CD8-positive, alpha-beta memory T cell (primary cell): ENCODE measurements at regions not wholly inside any gene's neighbourhood (a gene's known extent, or its start where the extent isn't known, plus 50 kb on each side); places are given as distances from the start of the nearest gene placed in this dataset.
"Not testable (repeated sequence)": the region's sequence is repeated elsewhere in the genome, so short reads cannot be mapped to it uniquely, and the experiment has no call there.

Experiments used
- CTCF ChIA-PET: fragments of 350-600 bp; sonication (Branson Sonifier 250); formaldehyde crosslinking; loops from one replicate; lab custom pipeline; 2021; ENCODE audit warnings: antibody characterized with exemption; lab: Charles Lee
- POLR2A ChIA-PET: fragments of 350-600 bp; sonication (Branson Sonifier 250); formaldehyde crosslinking; loops from one replicate; lab custom pipeline; 2021; ENCODE audit warnings: antibody characterized with exemption; lab: Charles Lee
- DNase-seq, 5 donors: peaks; one replicate each; pipeline versions ENCODE4 v3.0.0 to v3.0.0-alpha.2; 2020 to 2022; ENCODE audit warnings: mixed read lengths in 1 of 5
- H3K27ac ChIP-seq: one replicate; pipeline ENCODE4 v1.7.0; 2013; ENCODE audit warnings: low read depth, mild to moderate bottlenecking, low read length, moderate library complexity
- H3K27me3 ChIP-seq: 2 replicates; pipeline ENCODE4 v1.7.0; 2013; ENCODE audit warnings: low read length, mild to moderate bottlenecking; ENCODE audit not compliant: insufficient read depth, poor library complexity, severe bottlenecking
- H3K36me3 ChIP-seq: 2 replicates; pipeline ENCODE4 v1.7.0; 2013; ENCODE audit warnings: mild to moderate bottlenecking, low read length, moderate library complexity; ENCODE audit not compliant: insufficient read depth
- H3K4me1 ChIP-seq: 2 replicates; pipeline ENCODE4 v1.7.0; 2013; ENCODE audit warnings: mild to moderate bottlenecking, low read length, moderate library complexity; ENCODE audit not compliant: insufficient read depth
- H3K4me3 ChIP-seq: 2 replicates; pipeline ENCODE4 v1.7.0; 2013; ENCODE audit warnings: mild to moderate bottlenecking, low read length
- H3K9me3 ChIP-seq: 2 replicates; pipeline ENCODE4 v1.7.0; 2013; ENCODE audit warnings: mild to moderate bottlenecking, low read length
- H3K27ac Mint-ChIP-seq, 8 donors: one replicate each; pipeline ENCODE4 v1.8.0; 2020 to 2021; ENCODE audit warnings: mixed read lengths in 8 of 8, mild to moderate bottlenecking in 6 of 8, inconsistent platforms in 3 of 8, moderate library complexity in 3 of 8
- H3K27me3 Mint-ChIP-seq, 2 donors: one replicate each; pipeline ENCODE4 v1.8.0; 2020 to 2021; ENCODE audit warnings: mixed read lengths in 2 of 2, mild to moderate bottlenecking in 1 of 2, moderate library complexity in 1 of 2
- H3K36me3 Mint-ChIP-seq, 3 donors: one replicate each; pipeline ENCODE4 v1.8.0; 2020 to 2021; ENCODE audit warnings: mixed read lengths in 3 of 3, inconsistent platforms in 1 of 3, mild to moderate bottlenecking in 1 of 3
- H3K4me1 Mint-ChIP-seq, 3 donors: one replicate each; pipeline ENCODE4 v1.8.0; 2020 to 2021; ENCODE audit warnings: mixed read lengths in 3 of 3, inconsistent platforms in 1 of 3, mild to moderate bottlenecking in 1 of 3
- H3K4me3 Mint-ChIP-seq, 7 donors: one replicate each; pipeline ENCODE4 v1.8.0; 2020 to 2021; ENCODE audit warnings: mixed read lengths in 7 of 7, mild to moderate bottlenecking in 6 of 7, moderate library complexity in 4 of 7, inconsistent platforms in 2 of 7
- H3K9me3 Mint-ChIP-seq, 5 donors: one replicate each; pipeline ENCODE4 v1.8.0; 2020 to 2022; ENCODE audit warnings: mixed read lengths in 5 of 5, mild to moderate bottlenecking in 3 of 5, moderate library complexity in 2 of 5, inconsistent platforms in 1 of 5

DNA sequence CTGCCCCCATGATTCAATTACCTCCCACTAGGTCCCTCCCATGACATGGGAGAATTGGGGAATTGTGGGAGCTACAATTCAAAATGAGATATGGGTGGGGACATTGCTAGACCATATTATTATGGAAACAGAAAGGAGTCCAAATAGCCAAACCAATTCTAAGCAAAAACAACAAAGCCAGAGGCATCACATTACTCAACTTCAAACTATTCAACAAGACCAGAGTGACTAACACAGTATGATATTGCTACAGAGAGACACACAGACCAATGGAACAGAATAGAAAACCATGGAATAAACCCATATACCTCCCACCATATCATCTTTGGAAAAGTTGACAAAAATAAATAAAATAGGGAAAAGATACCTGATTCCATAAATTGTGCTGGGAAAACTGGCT is 710.5 kb upstream of the CDH9 start:
- DNase-seq: no peak
- H3K27me3 Mint-ChIP-seq: no peaks in the 10 kb centered on the region
- POLR2A ChIA-PET: no interaction called here

GRCh38 chr5:27743383-27743979 is 705.1 kb upstream of the CDH9 start:
- H3K27me3 Mint-ChIP-seq, H3K4me3 Mint-ChIP-seq, CTCF ChIA-PET, H3K9me3 ChIP-seq, POLR2A ChIA-PET, H3K27ac ChIP-seq, DNase-seq, H3K4me3 ChIP-seq, H3K4me1 Mint-ChIP-seq, H3K36me3 Mint-ChIP-seq, H3K4me1 ChIP-seq, H3K27me3 ChIP-seq, H3K27ac Mint-ChIP-seq, H3K36me3 ChIP-seq: not testable (repeated sequence)
- H3K9me3 Mint-ChIP-seq: peaks cover 12 to 33% (median 17%) of the 10 kb centered on the region in 5 donors

More for the DNA sequence above, 710.5 kb upstream of the CDH9 start:
- Mint-ChIP-seq H3K9me3 (peaks cover 12 to 43% (median 20%) of the 10 kb centered on the region in 5 donors), H3K4me3 (no peak overlapping the region), H3K27ac (no peak overlapping the region), H3K4me1 (no peaks in the 10 kb centered on the region), H3K36me3 (no peaks in the 10 kb centered on the region)
- Histone ChIP-seq H3K27me3 (no peaks in the 10 kb centered on the region), H3K27ac (no peak overlapping the region), H3K9me3 (no peaks in the 10 kb centered on the region), H3K36me3 (no peaks in the 10 kb centered on the region), H3K4me3 (no peak overlapping the region), H3K4me1 (no peaks in the 10 kb centered on the region)
- CTCF ChIA-PET: no interaction called here

GRCh38 chr5:27742805-27743204 is 704.4 kb upstream of the CDH9 start:
- no peaks in the 10 kb centered on the region for H3K36me3 ChIP-seq
- H3K4me1 ChIP-seq: no peaks in the 10 kb centered on the region
- Mint-ChIP-seq H3K27me3 (no peaks in the 10 kb centered on the region), H3K4me3 (no peak overlapping the region), H3K36me3 (no peaks in the 10 kb centered on the region), H3K9me3 (peaks cover 12 to 32% (median 17%) of the 10 kb centered on the region in 5 donors), H3K27ac (no peak overlapping the region), H3K4me1 (no peaks in the 10 kb centered on the region)
- H3K27me3 ChIP-seq: no peaks in the 10 kb centered on the region
- ChIA-PET POLR2A (no interaction called here), CTCF (no interaction called here)
- no peak overlapping the region for H3K27ac ChIP-seq
- H3K9me3 ChIP-seq: no peaks in the 10 kb centered on the region
- H3K4me3 ChIP-seq: no peak overlapping the region
- DNase-seq: no peak

- Mint-ChIP-seq H3K4me1 (no peaks in the 10 kb centered on the region), H3K4me3 (no peak overlapping the region), H3K27ac (no peak overlapping the region), H3K36me3 (no peaks in the 10 kb centered on the region), H3K9me3 (peaks cover 4 to 34% (median 8%) of the 10 kb centered on the region in 5 donors), H3K27me3 (no peaks in the 10 kb centered on the region)
- no peak overlapping the region for H3K27ac ChIP-seq
- ChIA-PET POLR2A (no interaction called here), CTCF (no interaction called here)
- no peak overlapping the region for H3K4me3 ChIP-seq
- no peaks in the 10 kb centered on the region for H3K4me1 ChIP-seq
- DNase-seq: no peak
- no peaks in the 10 kb centered on the region for H3K9me3 ChIP-seq
- H3K36me3 ChIP-seq: no peaks in the 10 kb centered on the region
- H3K27me3 ChIP-seq: no peaks in the 10 kb centered on the region
Measured at GRCh38 chr5:27734838-27735237, 696.5 kb upstream of the CDH9 start.

DNA sequence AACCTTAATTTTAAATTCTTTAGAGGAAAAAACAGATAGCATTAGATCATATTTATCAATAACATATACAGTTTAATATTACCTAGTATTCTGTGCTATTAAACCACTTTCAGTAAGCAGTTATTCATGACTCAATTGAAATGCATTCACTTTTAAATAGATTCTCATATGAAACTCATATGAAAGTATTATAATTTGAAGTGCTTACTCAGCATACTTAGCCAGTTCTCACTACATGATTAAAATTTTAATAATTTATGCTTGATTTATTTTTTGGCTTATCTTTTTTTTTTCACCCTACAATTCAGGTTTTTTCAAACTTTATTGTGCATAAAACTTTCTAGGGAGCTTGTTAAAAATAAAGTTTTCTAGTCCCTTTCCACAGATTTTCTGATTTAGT is 694.9 kb upstream of the CDH9 start:
- Histone ChIP-seq H3K36me3 (no peaks in the 10 kb centered on the region), H3K4me3 (no peak overlapping the region), H3K4me1 (no peaks in the 10 kb centered on the region), H3K9me3 (no peaks in the 10 kb centered on the region), H3K27ac (no peak overlapping the region), H3K27me3 (no peaks in the 10 kb centered on the region)
- H3K27ac Mint-ChIP-seq: no peak overlapping the region
- no peak overlapping the region for H3K4me3 Mint-ChIP-seq
- no peaks in the 10 kb centered on the region for H3K4me1 Mint-ChIP-seq
- peaks cover 4 to 30% (median 8%) of the 10 kb centered on the region in 5 donors for H3K9me3 Mint-ChIP-seq
- no peaks in the 10 kb centered on the region for H3K27me3 Mint-ChIP-seq
- H3K36me3 Mint-ChIP-seq: no peaks in the 10 kb centered on the region
- CTCF ChIA-PET: no interaction called here
- POLR2A ChIA-PET: no interaction called here
- DNase-seq: no peak

DNA sequence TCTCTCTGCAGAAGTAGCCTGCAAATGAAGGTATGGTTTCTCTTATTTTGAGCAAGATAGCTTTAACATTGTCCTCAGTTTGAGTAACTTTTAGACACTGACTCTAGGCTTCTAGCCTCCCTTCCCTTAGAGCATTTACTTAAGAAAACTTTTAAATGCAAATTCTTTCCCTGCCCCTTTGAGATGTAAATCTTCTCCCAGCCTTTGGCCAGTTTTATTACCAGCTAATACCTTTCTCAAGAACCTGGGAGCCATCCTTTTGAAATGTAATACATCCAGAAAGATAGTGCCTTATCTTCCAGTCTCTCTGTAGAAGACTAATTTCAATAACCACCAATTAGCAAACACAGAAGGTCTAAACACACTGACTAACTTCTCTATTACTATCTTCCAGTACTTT is 688.9 kb upstream of the CDH9 start:
- Histone ChIP-seq H3K27ac (no peak overlapping the region), H3K4me3 (no peak overlapping the region), H3K36me3 (no peaks in the 10 kb centered on the region), H3K27me3 (no peaks in the 10 kb centered on the region), H3K4me1 (no peaks in the 10 kb centered on the region), H3K9me3 (no peaks in the 10 kb centered on the region)
- H3K9me3 Mint-ChIP-seq: peaks cover 5 to 25% (median 13%) of the 10 kb centered on the region in 5 donors
- no peaks in the 10 kb centered on the region for H3K27me3 Mint-ChIP-seq
- no peaks in the 10 kb centered on the region for H3K4me1 Mint-ChIP-seq
- CTCF ChIA-PET: no interaction called here
- no peak for DNase-seq
- POLR2A ChIA-PET: no interaction called here
- no peak overlapping the region for H3K27ac Mint-ChIP-seq
- H3K4me3 Mint-ChIP-seq: no peak overlapping the region
- H3K36me3 Mint-ChIP-seq: no peaks in the 10 kb centered on the region

DNA sequence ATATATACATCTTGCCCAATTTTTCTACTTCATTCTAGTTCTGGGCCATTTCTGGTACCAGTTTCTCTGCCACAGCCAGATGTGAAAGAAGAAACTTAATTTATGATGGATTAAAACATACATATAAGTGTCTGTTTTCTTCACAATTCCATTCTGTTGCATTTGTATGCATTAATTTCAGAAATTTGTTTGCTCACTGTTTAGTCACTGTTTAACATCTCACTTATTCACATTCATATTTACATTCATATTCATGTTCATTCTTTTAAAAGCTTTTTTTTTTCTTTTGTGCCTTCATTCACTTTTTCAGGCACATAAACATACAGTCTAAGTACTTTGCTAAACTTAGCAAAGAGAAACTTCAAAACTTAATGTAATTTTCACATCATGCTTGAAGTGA is 684.0 kb upstream of the CDH9 start:
- H3K9me3 ChIP-seq: no peaks in the 10 kb centered on the region
- ChIA-PET POLR2A (no interaction called here), CTCF (no interaction called here)
- no peaks in the 10 kb centered on the region for H3K4me1 ChIP-seq
- no peaks in the 10 kb centered on the region for H3K36me3 ChIP-seq
- H3K27me3 Mint-ChIP-seq: no peaks in the 10 kb centered on the region
- H3K4me1 Mint-ChIP-seq: no peaks in the 10 kb centered on the region
- H3K36me3 Mint-ChIP-seq: no peaks in the 10 kb centered on the region
- no peak overlapping the region for H3K4me3 ChIP-seq
- H3K27me3 ChIP-seq: no peaks in the 10 kb centered on the region
- no peak overlapping the region for H3K4me3 Mint-ChIP-seq
- no peak overlapping the region for H3K27ac ChIP-seq
- no peak for DNase-seq
- peaks cover 6 to 42% (median 15%) of the 10 kb centered on the region in 5 donors for H3K9me3 Mint-ChIP-seq
- no peak overlapping the region for H3K27ac Mint-ChIP-seq

- POLR2A ChIA-PET: no interaction called here
- Histone ChIP-seq H3K27ac (no peak overlapping the region), H3K9me3 (no peaks in the 10 kb centered on the region), H3K27me3 (no peaks in the 10 kb centered on the region), H3K4me1 (no peaks in the 10 kb centered on the region), H3K4me3 (no peak overlapping the region), H3K36me3 (no peaks in the 10 kb centered on the region)
- H3K4me3 Mint-ChIP-seq: no peak overlapping the region
- CTCF ChIA-PET: no interaction called here
- no peaks in the 10 kb centered on the region for H3K36me3 Mint-ChIP-seq
- no peaks in the 10 kb centered on the region for H3K27me3 Mint-ChIP-seq
- H3K9me3 Mint-ChIP-seq: peaks cover 4 to 16% (median 9%) of the 10 kb centered on the region in 5 donors
- no peak overlapping the region for H3K27ac Mint-ChIP-seq
- no peaks in the 10 kb centered on the region for H3K4me1 Mint-ChIP-seq
- no peak for DNase-seq
Measured at GRCh38 chr5:27708534-27708933, 670.1 kb upstream of the CDH9 start.

- no peaks in the 10 kb centered on the region for H3K36me3 ChIP-seq
- no peaks in the 10 kb centered on the region for H3K27me3 ChIP-seq
- no peak overlapping the region for H3K27ac Mint-ChIP-seq
- H3K4me1 Mint-ChIP-seq: no peaks in the 10 kb centered on the region
- H3K9me3 ChIP-seq: no peaks in the 10 kb centered on the region
- H3K27me3 Mint-ChIP-seq: no peaks in the 10 kb centered on the region
- ChIA-PET POLR2A (no interaction called here), CTCF (no interaction called here)
- no peak for DNase-seq
- H3K36me3 Mint-ChIP-seq: no peaks in the 10 kb centered on the region
- H3K4me1 ChIP-seq: no peaks in the 10 kb centered on the region
- H3K4me3 Mint-ChIP-seq: no peak overlapping the region
- H3K27ac ChIP-seq: no peak overlapping the region
- no peak overlapping the region for H3K4me3 ChIP-seq
- peaks cover 6 to 18% (median 10%) of the 10 kb centered on the region in 5 donors for H3K9me3 Mint-ChIP-seq
Measured at GRCh38 chr5:27706832-27707231, 668.4 kb upstream of the CDH9 start.
